ENCODE measurements at regions not wholly inside any gene's neighbourhood (a gene's known extent, or its start where the extent isn't known, plus 50 kb on each side); places are given as distances from the start of the nearest gene placed in this dataset.

DNA sequence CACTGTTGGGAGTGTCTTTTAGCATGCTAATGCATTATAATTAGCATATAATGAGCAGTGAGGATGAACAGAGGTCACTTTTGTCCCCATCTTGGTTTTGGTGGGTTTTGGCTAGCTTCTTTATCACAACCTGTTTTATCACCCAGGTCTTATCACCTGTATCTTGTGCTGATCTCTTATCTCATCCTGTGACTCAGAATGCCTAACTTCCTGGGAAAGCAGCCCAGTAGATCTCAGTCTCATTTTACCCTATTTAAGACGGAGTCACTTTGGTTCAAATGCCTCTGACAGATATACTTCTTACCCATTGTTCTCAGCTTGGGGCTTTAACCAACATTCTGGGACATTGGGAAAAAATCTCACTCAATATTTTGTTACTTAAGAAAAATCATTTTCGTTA lies 348.7 kb downstream of the PBX1 start:
- TF ChIP-seq, protein P1, sequence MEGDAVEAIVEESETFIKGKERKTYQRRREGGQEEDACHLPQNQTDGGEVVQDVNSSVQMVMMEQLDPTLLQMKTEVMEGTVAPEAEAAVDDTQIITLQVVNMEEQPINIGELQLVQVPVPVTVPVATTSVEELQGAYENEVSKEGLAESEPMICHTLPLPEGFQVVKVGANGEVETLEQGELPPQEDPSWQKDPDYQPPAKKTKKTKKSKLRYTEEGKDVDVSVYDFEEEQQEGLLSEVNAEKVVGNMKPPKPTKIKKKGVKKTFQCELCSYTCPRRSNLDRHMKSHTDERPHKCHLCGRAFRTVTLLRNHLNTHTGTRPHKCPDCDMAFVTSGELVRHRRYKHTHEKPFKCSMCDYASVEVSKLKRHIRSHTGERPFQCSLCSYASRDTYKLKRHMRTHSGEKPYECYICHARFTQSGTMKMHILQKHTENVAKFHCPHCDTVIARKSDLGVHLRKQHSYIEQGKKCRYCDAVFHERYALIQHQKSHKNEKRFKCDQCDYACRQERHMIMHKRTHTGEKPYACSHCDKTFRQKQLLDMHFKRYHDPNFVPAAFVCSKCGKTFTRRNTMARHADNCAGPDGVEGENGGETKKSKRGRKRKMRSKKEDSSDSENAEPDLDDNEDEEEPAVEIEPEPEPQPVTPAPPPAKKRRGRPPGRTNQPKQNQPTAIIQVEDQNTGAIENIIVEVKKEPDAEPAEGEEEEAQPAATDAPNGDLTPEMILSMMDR (IDR thresholded peaks at IDR 0.05), result no peak
- no peak for TF ChIP-seq POLR2A (IDR thresholded peaks at IDR 0.05)
- TF ChIP-seq EP300 (IDR thresholded peaks at IDR 0.05), result no peak
